Ectodermal cell (in vitro differentiated cells): ENCODE measurements at regions not wholly inside any gene's neighbourhood (a gene's known extent, or its start where the extent isn't known, plus 50 kb on each side); places are given as distances from the start of the nearest gene placed in this dataset.
A peak's percentile ranks its signal among the peaks of the same experiment; 100 is the strongest.
"Not testable (repeated sequence)": the region's sequence is repeated elsewhere in the genome, so short reads cannot be mapped to it uniquely, and the experiment has no call there.

Source experiments
- H3K27ac ChIP-seq: 2 replicates; pipeline ENCODE4 v1.7.0; 2013; ENCODE audit warnings: mild to moderate bottlenecking, low read depth, low read length; ENCODE audit not compliant: insufficient read depth, poor library complexity, severe bottlenecking
- H3K27me3 ChIP-seq: 2 replicates; pipeline ENCODE4 v1.7.0; 2013; ENCODE audit warnings: mild to moderate bottlenecking, low read length; ENCODE audit not compliant: insufficient read depth, control insufficient read depth, poor library complexity, severe bottlenecking
- H3K36me3 ChIP-seq: one replicate; pipeline ENCODE4 v1.7.0; 2013; ENCODE audit warnings: low read length; ENCODE audit not compliant: control insufficient read depth, insufficient read depth
- H3K4me1 ChIP-seq: one replicate; pipeline ENCODE4 v1.7.0; 2013; ENCODE audit warnings: low read length; ENCODE audit not compliant: control insufficient read depth, insufficient read depth
- H3K4me3 ChIP-seq: 2 replicates; pipeline ENCODE4 v1.7.0; 2013; ENCODE audit warnings: low read depth, low read length, control low read depth; ENCODE audit not compliant: insufficient read depth
- H3K9me3 ChIP-seq: 2 replicates; pipeline ENCODE4 v1.7.0; 2013; ENCODE audit warnings: mild to moderate bottlenecking, low read length, moderate library complexity; ENCODE audit not compliant: control insufficient read depth
- WGBS, 2 experiments: methylation state at CpG; one replicate each; pipeline ENCODE4 v1.1.7; 2013; ENCODE audit warnings: missing lambda C conversion rate in 2 of 2; 5-methylcytosine and 5-hydroxymethylcytosine counted together

DNA sequence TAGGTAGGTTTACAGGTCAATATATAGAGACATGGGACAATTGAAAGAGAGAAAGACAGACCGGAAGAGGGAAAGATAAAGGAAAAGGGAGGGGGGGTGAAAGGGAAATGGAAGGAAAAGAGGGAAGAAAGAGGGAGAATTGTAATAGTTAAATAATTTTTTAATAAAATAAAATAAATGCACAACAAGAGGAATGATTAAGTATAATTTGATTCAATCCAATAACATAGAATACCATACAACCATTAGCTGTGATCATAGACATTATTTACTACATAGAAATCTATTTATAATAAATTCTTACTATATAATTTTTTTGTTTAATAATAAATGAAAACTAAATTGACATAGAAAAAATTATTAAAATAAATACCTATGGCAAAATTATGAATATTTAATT, 330.7 kb downstream of the NR4A2 start:
- no peaks in the 10 kb centered on the region for H3K36me3 ChIP-seq
- no peaks in the 10 kb centered on the region for H3K9me3 ChIP-seq
- H3K4me1 ChIP-seq, result no peaks in the 10 kb centered on the region
- no peak overlapping the region for H3K27ac ChIP-seq
- H3K4me3 ChIP-seq, result no peak overlapping the region
- WGBS, 2 experiments, result 96 to 100% methylated on average over 1 of the region's 1 CpG
- H3K27me3 ChIP-seq, result no peaks in the 10 kb centered on the region

DNA sequence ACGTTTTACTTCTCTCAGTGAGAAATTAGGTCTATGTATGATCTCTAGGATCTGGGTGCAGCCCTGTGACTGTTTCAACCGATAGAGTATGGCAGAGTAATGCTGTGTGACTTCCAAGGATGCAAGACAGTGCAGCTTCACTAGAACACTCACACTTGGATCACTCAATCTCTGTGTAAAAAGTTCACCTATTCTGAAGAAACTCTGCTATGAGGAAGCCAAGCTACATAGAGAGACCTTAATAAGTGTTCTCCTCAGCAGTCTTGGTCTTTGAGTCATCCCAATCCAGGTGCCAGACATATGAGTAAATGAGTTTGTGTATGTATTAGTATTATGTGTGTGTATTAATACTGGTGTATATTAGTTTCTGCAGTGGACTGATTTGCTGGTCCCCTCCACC, 335.0 kb downstream of the NR4A2 start:
- no peaks in the 10 kb centered on the region for H3K4me1 ChIP-seq
- H3K27ac ChIP-seq, result no peak overlapping the region
- 98 to 100% methylated on average over 2 of the region's 2 CpGs for WGBS, 2 experiments
- no peaks in the 10 kb centered on the region for H3K36me3 ChIP-seq
- no peak overlapping the region for H3K4me3 ChIP-seq
- no peaks in the 10 kb centered on the region for H3K27me3 ChIP-seq
- H3K9me3 ChIP-seq, result no peaks in the 10 kb centered on the region

DNA sequence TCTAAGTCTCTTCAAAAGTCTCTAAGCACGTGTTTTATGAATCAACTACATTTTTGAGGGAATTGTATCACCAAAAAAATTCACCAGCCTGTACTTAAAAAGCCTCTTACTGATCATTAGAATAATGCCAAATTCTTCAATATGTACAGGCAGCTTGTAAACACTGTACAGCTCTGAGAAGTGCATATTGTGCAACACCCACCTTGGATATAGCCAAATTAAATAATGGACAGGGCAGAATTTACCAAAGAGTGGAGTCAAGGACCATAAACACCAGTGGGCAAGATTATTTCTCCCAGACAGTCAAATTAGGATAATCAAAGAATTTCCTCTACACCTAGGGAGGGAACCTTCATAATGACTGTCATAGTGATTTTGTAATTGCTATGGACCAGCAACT, 338.2 kb downstream of the NR4A2 start:
- no peaks in the 10 kb centered on the region for H3K36me3 ChIP-seq
- no peak overlapping the region for H3K27ac ChIP-seq
- WGBS, 2 experiments, result 100% methylated on average over 1 of the region's 1 CpG
- no peaks in the 10 kb centered on the region for H3K4me1 ChIP-seq
- no peak overlapping the region for H3K4me3 ChIP-seq
- no peaks in the 10 kb centered on the region for H3K9me3 ChIP-seq
- no peaks in the 10 kb centered on the region for H3K27me3 ChIP-seq

DNA sequence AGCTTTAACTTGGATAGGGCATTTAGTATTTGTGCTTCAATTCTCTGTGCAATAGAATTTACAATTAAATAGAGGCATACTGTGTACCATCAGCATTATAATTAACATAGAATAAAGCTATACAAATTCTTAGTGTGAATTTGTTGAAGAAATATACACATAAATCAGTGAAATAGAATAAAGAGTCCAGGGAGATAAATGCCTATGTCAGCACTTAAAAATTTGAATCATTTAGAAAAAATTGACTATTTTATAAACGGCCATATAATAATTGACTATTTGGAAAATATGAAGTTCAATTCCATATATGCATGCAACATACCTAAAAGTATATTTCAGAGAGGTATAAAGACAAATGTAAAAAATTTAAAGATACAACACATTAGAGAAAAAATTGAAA, 348.7 kb downstream of the NR4A2 start:
- Histone ChIP-seq H3K4me1 (no peaks in the 10 kb centered on the region), H3K9me3 (no peaks in the 10 kb centered on the region), H3K27me3 (no peaks in the 10 kb centered on the region), H3K27ac (no peak overlapping the region), H3K36me3 (no peaks in the 10 kb centered on the region), H3K4me3 (no peak overlapping the region)
- WGBS, 2 experiments, result no CpG with 5 or more reads among the region's 1 CpG

DNA sequence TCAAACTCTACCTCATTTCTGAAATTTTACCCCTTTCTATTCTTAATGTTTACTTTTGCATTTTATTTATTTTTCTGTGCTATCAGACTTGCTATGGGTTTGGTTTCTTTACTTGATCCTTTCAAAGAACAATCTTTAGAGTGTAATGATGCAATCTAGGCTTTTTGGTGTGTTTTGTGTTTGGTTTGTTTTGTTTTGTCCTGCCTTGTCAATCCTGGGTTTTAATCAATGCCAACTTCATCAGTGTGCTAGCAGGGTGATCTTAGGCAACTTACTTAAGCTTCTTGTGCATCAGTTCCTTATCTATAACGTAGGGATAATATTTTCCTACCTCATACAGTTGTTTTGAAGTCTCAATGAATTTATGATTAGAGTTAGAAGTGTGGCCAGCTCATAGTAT, 350.4 kb downstream of the NR4A2 start:
- H3K4me3 ChIP-seq, result no peak overlapping the region
- H3K4me1 ChIP-seq, result no peaks in the 10 kb centered on the region
- no peaks in the 10 kb centered on the region for H3K36me3 ChIP-seq
- no peak overlapping the region for H3K27ac ChIP-seq
- H3K27me3 ChIP-seq, result no peaks in the 10 kb centered on the region
- WGBS, 2 experiments, result no CpG with 5 or more reads among the region's 1 CpG
- H3K9me3 ChIP-seq, result no peaks in the 10 kb centered on the region

DNA sequence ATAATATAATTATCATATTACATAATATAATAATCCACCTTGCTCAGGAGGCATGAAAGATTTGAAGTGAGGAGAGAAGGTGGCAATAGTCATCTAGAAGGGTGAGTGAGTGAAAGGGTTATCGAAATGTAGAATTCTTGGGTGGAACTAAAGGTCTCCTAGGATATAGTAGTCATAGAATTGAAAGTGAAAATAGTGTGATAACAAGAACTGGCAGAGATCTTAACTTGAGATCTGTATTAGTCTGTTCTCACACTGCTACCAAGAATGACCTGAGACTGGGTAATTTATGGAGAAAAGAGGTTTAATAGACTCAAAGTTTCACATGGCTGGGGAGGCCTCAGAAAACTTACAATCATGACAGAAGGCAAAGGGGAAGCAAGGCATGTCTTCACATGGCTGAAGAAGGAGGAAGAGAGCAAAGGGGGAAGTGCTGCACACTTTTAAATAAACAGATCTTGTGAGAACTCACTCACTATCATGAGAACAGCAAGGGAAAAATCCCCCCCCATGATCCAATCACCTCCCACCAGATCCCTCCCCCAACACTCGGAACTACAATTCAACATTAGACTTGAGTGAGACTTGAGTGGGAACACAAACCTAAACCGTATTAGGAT, 351.5 kb downstream of the NR4A2 start:
- Histone ChIP-seq H3K9me3 (no peaks in the 10 kb centered on the region), H3K36me3 (no peaks in the 10 kb centered on the region), H3K4me3 (no peak overlapping the region), H3K27me3 (no peaks in the 10 kb centered on the region), H3K4me1 (peaks cover 4% of the 10 kb centered on the region), H3K27ac (no peak overlapping the region)
- WGBS, 2 experiments, result 76 to 95% methylated on average over 2 to 3 of the region's 3 CpGs

DNA sequence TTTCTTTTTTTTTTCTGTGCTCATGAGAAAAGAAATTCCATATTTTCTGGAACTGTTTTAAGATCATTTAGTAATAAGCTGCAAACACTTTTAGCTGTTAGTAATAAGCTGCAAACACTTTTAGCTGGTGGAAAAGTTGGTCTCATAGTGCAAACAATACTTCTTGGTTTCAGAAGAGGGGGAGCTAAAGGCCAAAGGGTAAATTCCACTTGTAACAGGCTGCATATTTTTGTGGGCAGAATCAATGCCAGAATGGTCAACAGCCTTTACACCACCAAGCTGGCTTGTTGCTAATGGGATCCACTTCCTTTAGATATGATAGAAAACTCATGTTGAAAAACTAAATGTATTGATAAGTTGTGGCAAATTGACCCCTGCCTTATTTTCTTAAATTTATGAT, 356.8 kb downstream of the NR4A2 start:
- H3K9me3 ChIP-seq, result no peaks in the 10 kb centered on the region
- no peaks in the 10 kb centered on the region for H3K36me3 ChIP-seq
- H3K27me3 ChIP-seq, result no peaks in the 10 kb centered on the region
- H3K4me1 ChIP-seq, result peaks cover 9% of the 10 kb centered on the region
- H3K4me3 ChIP-seq, result no peak overlapping the region
- peak overlapping the region; percentile 58 for H3K27ac ChIP-seq

DNA sequence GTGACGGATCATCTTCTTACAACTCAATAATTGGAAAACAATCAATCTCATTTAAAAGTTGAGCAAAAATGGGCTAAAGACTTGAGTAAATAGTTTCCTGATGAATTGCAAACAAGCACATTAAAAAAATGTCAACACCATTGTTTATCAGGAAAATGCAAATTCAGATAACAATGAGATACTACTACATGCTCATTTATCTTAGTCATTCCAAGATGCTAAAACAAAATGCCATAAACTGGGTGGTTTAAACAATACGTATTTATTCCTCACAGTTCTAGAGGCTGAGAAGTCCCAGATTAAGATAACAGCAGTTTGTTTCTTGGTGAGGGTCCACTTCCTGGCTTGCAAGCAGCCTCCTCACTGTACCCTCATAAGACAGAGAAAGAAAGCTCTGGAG, 359.6 kb downstream of the NR4A2 start:
- no peaks in the 10 kb centered on the region for H3K27me3 ChIP-seq
- 78 to 89% methylated on average over 1 of the region's 2 CpGs for WGBS, 2 experiments
- no peaks in the 10 kb centered on the region for H3K9me3 ChIP-seq
- no peak overlapping the region for H3K27ac ChIP-seq
- no peak overlapping the region for H3K4me3 ChIP-seq
- no peaks in the 10 kb centered on the region for H3K36me3 ChIP-seq
- peaks cover 9% of the 10 kb centered on the region for H3K4me1 ChIP-seq

DNA sequence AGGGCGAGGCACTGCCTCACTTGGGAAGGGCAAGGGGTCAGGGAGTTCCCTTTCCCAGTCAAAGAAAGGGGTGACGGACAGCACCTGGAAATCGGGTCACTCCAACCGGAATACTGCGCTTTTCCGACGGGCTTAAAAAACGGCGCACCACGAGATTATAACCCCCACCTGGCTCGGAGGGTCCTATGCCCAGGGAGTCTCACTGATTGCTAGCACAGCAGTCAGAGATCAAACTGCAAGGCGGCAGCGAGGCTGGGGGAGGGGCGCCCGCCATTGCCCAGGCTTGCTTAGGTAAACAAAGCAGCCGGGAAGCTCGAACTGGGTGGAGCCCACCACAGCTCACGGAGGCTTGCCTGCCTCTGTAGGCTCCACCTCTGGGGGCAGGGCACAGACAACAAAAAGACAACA, 366.5 kb downstream of the NR4A2 start:
- not testable (repeated sequence) for H3K27ac ChIP-seq, H3K36me3 ChIP-seq, H3K9me3 ChIP-seq, H3K4me1 ChIP-seq, H3K27me3 ChIP-seq, H3K4me3 ChIP-seq
- WGBS, 2 experiments, result 67 to 74% methylated on average over 18 of the region's 18 CpGs

DNA sequence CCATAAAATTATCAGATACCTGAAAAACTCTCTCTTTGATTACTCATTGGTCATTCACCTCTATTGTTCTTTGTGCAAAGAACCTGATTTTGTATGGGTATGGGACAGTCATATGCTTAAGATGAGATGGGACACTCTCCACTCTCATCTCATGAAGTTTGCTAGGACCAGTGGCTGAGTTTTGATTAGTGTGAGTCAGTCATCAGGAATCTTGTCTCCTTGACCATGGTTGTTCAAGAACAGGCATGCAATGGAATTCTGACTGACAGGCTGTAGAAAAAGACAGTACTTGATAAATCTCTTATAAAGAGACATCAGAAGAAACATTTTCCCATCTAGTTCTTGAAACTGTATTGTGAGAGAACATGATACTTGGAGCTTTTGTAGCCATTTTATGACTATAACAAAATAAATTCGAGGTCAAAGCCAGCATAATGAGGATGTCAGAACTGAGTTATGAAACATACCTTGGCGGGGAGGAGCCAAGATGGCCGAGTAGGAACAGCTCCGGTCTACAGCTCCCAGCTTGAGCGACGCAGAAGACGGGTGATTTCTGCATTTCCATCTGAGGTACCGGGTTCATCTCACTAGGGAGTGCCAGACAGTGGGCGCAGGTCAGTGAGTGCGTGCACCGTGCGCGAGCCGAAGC, 367.0 kb downstream of the NR4A2 start:
- 95% methylated on average over 13 to 14 of the region's 14 CpGs for WGBS, 2 experiments
- no peaks in the 10 kb centered on the region for H3K4me1 ChIP-seq
- no peaks in the 10 kb centered on the region for H3K36me3 ChIP-seq
- H3K4me3 ChIP-seq, result no peak overlapping the region
- H3K27me3 ChIP-seq, result no peaks in the 10 kb centered on the region
- no peaks in the 10 kb centered on the region for H3K9me3 ChIP-seq
- no peak overlapping the region for H3K27ac ChIP-seq

DNA sequence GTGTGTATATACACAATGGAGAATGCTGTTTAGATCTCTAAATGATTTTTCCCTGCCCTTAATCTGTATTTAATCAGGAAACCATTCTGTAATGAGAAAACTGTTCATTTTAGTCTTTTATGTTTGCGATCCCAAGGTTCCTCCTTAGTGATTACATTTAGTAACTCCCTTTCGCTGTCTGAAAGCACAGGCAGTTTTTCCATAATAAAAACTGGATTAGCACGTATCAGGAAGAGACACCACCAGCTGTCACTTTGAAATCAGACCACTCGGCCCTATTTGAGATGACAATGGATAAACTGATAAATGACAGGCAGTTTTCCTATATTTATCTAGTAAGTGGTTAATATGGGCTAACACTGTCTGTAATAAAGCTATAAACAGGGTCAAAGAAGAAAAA, 370.9 kb downstream of the NR4A2 start:
- no peak overlapping the region for H3K4me3 ChIP-seq
- H3K36me3 ChIP-seq, result no peaks in the 10 kb centered on the region
- H3K27me3 ChIP-seq, result no peaks in the 10 kb centered on the region
- H3K4me1 ChIP-seq, result no peaks in the 10 kb centered on the region
- WGBS, 2 experiments, result 70 to 77% methylated on average over 4 of the region's 4 CpGs
- H3K27ac ChIP-seq, result no peak overlapping the region
- H3K9me3 ChIP-seq, result no peaks in the 10 kb centered on the region
